G401 (cell line): ENCODE measurements at regions not wholly inside any gene's neighbourhood (a gene's known extent, or its start where the extent isn't known, plus 50 kb on each side); places are given as distances from the start of the nearest gene placed in this dataset.
"Not testable (repeated sequence)": the region's sequence is repeated elsewhere in the genome, so short reads cannot be mapped to it uniquely, and the experiment has no call there.

Experiments
- DNase-seq: peaks from one replicate; pipeline ENCODE4 v3.0.0-alpha.2; 2015; ENCODE audit warnings: low spot score
- in situ Hi-C: cut with HindIII; loops from 2 replicates; pipeline ENCODE4 v1.10.0; 2016; ENCODE audit warnings: low sequenced_read_pairs, mixed read lengths

DNA sequence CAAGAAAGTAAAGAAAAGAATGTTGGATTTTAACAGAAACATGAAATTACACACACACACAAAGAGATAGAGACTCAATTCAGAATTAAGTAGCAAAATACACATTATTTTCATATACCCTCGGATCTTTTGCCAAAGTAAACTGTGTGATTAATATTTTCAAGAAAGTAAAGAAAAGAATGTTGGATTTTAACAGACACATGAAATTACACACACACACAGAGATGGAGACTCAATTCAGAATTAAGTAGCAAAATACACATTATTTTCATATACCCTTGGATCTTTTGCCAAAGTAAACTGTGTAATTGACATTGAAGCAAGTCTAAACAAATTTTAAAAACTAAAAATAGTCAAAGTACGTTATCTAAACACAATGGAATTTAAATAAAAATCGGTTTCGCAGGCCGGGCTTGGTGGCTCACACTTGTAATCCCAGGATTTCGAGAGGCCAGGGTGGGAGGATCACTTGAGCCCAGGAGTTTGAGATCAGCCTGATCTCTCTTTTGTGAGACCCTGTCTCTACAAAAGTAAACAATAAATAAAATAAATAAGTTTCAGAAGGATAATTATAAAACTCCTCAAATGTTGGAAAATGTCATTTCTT, 337.3 kb upstream of the MAGI2 start:
- no peak for DNase-seq
- in situ Hi-C loops, result no loop called here

DNA sequence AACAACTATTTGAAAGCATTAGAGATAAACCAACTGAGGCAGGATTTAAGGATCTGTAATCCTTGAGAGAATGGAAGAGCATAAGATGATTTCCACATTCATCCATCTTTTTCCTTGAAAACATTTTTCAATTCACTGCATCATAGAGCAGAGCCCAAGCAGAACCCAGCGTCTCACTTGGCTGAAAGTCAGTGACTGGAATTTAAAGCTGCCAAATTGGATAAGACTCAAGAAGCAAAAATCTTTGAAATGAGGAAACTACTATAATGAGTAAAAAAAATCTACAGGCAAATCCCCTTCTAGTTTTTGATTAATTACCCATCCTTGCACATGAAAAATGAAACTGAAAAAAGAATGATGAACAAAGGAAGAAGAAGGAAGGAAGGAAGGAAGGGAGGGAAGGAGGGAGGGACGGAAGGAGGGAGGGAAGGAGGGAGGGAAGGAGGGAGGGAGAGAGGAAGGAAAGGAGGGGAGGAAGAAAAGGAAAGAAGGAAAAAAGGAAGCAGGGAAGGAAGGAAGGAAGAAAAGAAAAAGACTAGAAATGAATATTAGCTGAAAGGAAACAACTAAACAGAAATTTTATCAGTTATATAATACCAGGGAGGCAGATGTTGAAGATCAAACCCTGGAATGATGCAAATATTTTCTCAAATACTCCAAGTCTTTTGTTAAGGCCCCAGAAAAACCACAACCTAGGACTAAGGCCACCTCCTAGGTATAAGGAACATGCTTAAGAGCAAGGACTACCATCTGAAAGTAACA, 336.3 kb upstream of the MAGI2 start:
- in situ Hi-C loops, result no loop called here
- peak; percentile 52 for DNase-seq

GRCh38 chr7:79787623-79788022, 334.2 kb upstream of the MAGI2 start:
- in situ Hi-C loops, result no loop called here
- DNase-seq, result no peak

GRCh38 chr7:79787096-79787495, 333.6 kb upstream of the MAGI2 start:
- no peak for DNase-seq
- in situ Hi-C loops, result no loop called here

DNA sequence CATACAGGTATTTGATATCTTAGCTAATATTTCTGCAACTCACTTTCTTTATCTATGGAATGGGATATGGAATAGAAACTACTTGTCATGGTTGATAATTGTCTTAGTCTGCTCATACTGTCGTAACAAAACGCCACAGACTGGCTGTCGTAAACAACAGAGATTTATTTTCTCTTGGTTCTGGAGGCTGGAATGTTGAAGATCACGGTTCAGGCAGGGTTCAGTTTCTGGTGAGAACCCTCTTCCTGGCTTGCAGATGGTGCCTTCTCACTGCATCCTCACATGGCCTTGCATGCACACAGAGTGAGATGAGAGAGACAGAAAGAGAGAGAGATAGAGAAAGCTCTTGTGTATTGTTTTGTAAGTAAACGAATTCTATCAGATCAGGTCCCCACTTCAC, 332.7 kb upstream of the MAGI2 start:
- in situ Hi-C loops, result no loop called here
- no peak for DNase-seq

GRCh38 chr7:79785556-79785955, 332.1 kb upstream of the MAGI2 start:
- no peak for DNase-seq
- in situ Hi-C loops, result no loop called here

GRCh38 chr7:79782906-79783305, 329.4 kb upstream of the MAGI2 start:
- DNase-seq, result no peak
- in situ Hi-C loops, result no loop called here

DNA sequence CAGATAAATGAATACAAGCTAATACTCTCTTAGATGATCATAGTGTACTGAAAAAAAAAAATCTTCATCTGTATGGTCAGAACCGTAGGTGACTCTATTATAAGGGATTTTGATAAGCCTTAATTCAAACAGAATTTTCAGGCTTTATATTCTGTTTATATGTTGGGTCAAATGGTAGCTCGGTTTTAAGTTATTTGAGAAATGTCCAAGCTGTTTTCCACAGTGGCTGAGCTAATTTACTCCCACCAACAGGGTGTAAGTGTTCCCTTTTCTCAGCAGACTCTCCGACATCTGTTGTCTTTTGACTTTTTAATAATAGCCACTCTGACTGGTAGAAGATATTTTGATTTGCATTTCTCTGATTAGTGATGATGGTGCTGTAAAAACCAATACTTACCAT, 328.8 kb upstream of the MAGI2 start:
- in situ Hi-C loops, result no loop called here
- no peak for DNase-seq

DNA sequence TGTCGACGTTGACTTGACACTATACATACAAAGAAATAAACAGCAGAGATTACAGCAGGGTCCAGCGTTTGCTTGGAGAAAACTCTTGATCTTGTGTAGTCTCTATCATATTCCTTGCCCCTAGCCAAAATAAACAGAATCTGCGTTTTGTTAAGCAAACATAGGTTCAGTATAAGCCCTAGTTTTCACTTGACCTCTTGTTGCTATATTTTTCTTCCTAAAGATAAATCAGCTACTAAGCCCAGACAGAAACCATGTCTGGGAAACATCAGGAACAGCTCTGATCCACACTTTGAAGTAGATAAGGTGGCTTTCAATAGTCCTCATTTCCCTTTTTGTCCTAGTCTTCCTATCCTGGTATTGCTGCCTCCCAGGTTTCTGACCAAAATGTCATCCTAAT, 328.2 kb upstream of the MAGI2 start:
- in situ Hi-C loops, result no loop called here
- no peak for DNase-seq

- in situ Hi-C loops, result no loop called here
- DNase-seq, result peak; percentile 22
Observed at GRCh38 chr7:79778786-79779770, 325.6 kb upstream of the MAGI2 start.

- in situ Hi-C loops, result no loop called here
- no peak for DNase-seq
Observed at GRCh38 chr7:79775911-79776310, 322.4 kb upstream of the MAGI2 start.

- DNase-seq, result no peak
- in situ Hi-C loops, result no loop called here
Observed at GRCh38 chr7:79774150-79774549, 320.7 kb upstream of the MAGI2 start.

DNA sequence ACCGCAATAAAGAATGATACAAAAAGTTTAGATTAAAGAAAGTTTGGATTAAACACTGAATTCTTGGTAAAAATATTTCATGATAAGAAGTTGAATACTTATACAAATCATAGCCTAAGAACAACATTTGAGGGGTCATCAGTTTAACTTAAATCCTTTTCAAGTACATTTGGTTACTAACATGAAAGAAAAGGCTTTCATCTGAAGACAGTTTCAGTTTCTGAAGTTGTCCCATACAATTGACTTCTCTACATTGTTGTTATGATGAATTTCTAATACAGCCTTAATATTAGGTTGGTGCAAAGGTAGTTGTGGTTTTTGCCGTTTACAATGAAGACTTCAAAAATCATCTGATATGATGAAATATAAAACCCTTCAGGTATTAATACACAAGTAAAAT, 317.5 kb upstream of the MAGI2 start:
- DNase-seq, result no peak
- in situ Hi-C loops, result no loop called here

GRCh38 chr7:79770063-79770462, 316.6 kb upstream of the MAGI2 start:
- DNase-seq, result no peak
- in situ Hi-C loops, result no loop called here

- in situ Hi-C loops, DNase-seq: not testable (repeated sequence)
Observed at GRCh38 chr7:79767876-79768560, 314.6 kb upstream of the MAGI2 start.

DNA sequence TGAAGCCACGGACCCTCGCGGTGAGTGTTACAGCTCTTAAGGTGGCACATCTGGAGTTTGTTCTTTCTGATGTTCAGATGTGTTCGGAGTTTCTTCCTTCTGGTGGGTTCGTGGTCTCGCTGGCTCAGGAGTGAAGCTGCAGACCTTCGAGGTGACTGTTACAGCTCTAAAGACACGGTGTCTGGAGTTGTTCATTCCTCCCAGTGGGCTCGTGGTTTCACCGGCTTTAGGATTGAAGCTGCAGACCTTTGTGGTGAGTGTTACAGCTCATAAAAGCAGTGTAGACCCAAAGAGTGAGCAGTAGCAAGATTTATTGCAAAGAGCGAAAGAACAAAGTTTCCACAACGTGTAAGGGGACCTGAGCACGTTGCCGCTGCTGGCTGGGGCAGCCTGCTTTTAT, 313.7 kb upstream of the MAGI2 start:
- DNase-seq, in situ Hi-C loops: not testable (repeated sequence)

GRCh38 chr7:79761876-79762429, 308.5 kb upstream of the MAGI2 start:
- in situ Hi-C loops, result no loop called here
- DNase-seq, result no peak

DNA sequence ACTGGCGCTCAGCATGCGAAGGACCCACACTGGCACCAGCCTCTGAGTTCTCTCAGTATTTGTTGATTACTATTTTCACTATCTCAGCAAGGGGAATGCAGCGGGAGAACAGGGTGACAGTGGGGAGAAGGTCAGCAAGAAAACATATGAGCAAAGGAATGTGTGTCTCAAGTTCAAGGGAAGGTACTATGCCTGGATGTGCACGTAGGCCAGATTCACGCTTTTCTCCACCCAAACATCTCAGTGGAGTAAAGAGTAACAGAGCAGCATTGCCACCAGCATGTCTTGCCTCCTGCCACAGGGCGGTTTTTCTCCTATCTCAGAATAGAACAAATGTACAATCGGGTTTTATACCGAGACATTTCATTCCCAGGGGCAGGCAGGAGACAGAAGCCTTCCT, 297.5 kb upstream of the MAGI2 start:
- in situ Hi-C loops, DNase-seq: not testable (repeated sequence)

- in situ Hi-C loops, result no loop called here
- no peak for DNase-seq
Observed at GRCh38 chr7:79749856-79750255, 296.4 kb upstream of the MAGI2 start.
